Occipital lobe (tissue), 2 donors: ENCODE measurements at regions not wholly inside any gene's neighbourhood (a gene's known extent, or its start where the extent isn't known, plus 50 kb on each side); places are given as distances from the start of the nearest gene placed in this dataset. TPM values are rescaled to one million over a fixed set of nuclear protein-coding genes. Genes with fewer than 3 reads are reported as not detected.

ENCODE experiments used
- DNase-seq: peaks from one replicate; lab custom pipeline; 2025; lab: John Stamatoyannopoulos, UW
- small RNA-seq: library from RNA; depleted of rRNA; stranded (forward); fragments of <200 nt; gene quantifications from one replicate; pipeline ENCODE3, GENCODE V24; 2014

- no peak for DNase-seq
These were observed 229.3 kb downstream of the QKI start for GRCh38 chr6:163643866-163644265.

- no peak for DNase-seq
These were observed 227.2 kb downstream of the QKI start for GRCh38 chr6:163641706-163642105.

GRCh38 chr6:163640641-163641040 is 226.1 kb downstream of the QKI start:
- DNase-seq, result no peak

- no peak for DNase-seq
These were observed 223.0 kb downstream of the QKI start for GRCh38 chr6:163637524-163637923.

GRCh38 chr6:163635731-163636364 is 221.3 kb downstream of the QKI start:
- DNase-seq, result no peak

GRCh38 chr6:163635315-163635714 is 220.8 kb downstream of the QKI start:
- no peak for DNase-seq

- DNase-seq, result no peak
These were observed 220.0 kb downstream of the QKI start for GRCh38 chr6:163634211-163635171.

GRCh38 chr6:163630991-163631390 is 216.5 kb downstream of the QKI start:
- no peak for DNase-seq

- DNase-seq, result no peak
These were observed 216.1 kb downstream of the QKI start for GRCh38 chr6:163630572-163630971.

- DNase-seq, result no peak
These were observed 215.6 kb downstream of the QKI start for GRCh38 chr6:163630096-163630495.

Small RNA genes in the stretch of these regions (small RNA-seq; reads per million reads assigned to genes)
- not detected for gene RN7SL366P
